GM12875 (cell line): ENCODE measurements at regions not wholly inside any gene's neighbourhood (a gene's known extent, or its start where the extent isn't known, plus 50 kb on each side); places are given as distances from the start of the nearest gene placed in this dataset.

Experiments used
- H3K4me3 ChIP-seq: one replicate; pipeline ENCODE4 v1.5.1; 2011; ENCODE audit warnings: low read depth, low read length, control low read depth
- TF ChIP-seq, protein P1 (sequence below): IDR thresholded peaks from 2 replicates; pipeline ENCODE4 v1.5.1; 2011; ENCODE audit warnings: low read depth, mild to moderate bottlenecking, control low read depth, inconsistent platforms, low read length, moderate library complexity, borderline replicate concordance; ENCODE audit not compliant: insufficient read depth

DNA sequence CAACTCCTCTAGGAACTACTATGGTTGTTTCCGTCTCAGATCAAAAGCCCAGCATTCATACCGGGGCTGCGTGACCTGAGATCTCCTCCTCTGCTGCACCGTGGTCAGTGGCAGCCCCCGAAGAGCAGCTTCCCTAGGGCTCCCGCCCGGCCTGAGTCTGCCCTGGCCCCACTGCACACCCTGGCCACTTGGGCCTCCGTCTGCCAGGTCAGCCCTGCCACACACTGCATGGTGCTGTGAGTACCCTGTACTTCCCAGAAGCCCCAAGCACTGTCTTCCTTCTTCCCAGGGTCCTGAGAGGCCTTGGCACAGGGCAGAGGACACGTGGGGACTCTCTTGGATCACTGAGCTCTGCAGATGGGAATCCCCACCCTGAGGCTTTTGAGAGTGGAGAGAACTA is 81.5 kb upstream of the GPC1 start:
- TF ChIP-seq, protein P1, sequence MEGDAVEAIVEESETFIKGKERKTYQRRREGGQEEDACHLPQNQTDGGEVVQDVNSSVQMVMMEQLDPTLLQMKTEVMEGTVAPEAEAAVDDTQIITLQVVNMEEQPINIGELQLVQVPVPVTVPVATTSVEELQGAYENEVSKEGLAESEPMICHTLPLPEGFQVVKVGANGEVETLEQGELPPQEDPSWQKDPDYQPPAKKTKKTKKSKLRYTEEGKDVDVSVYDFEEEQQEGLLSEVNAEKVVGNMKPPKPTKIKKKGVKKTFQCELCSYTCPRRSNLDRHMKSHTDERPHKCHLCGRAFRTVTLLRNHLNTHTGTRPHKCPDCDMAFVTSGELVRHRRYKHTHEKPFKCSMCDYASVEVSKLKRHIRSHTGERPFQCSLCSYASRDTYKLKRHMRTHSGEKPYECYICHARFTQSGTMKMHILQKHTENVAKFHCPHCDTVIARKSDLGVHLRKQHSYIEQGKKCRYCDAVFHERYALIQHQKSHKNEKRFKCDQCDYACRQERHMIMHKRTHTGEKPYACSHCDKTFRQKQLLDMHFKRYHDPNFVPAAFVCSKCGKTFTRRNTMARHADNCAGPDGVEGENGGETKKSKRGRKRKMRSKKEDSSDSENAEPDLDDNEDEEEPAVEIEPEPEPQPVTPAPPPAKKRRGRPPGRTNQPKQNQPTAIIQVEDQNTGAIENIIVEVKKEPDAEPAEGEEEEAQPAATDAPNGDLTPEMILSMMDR: no peak
- H3K4me3 ChIP-seq: no peak overlapping the region

DNA sequence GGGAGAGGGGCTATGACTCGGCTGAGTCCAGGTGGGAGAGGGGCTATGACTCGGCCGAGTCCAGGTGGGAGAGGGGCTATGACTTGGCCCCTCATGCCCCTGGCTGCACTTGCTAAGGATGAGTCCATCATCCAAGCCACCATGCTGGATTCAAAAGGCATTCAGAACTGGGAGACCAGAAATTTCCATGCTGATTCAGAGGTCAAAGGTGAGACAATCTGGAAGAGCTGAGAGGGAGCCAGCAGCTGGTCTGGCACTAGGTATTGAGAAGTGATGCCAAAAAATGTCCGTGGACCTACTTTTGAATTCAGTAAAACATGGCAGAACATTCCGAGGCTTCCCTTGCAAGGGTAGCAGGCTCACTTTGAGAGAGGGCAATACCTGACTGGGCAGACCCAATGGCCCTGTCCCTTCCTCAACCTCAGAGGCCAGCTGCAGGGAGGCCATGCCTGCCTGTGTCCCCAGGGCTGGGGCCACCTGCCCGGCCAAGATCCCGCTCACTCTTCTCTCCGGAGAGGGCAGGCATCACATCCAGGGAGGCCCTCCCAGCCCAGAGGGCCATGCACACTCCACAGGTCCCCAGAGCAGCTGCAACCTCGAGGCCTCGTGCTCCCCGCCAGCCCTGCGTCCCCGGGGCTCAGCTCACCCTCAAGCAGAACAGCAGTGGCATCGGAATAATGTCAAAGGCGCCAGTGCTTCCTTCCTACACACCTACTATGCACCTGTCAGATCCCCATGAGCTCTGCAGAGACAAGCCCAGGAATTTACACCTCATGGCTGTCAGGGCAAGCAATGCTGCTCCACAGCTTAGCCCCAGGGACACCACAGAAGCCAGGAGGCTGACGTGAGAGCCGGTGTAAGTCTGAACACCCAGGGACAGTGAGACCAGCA is 80.2 kb upstream of the GPC1 start:
- TF ChIP-seq, protein P1: no peak
- no peak overlapping the region for H3K4me3 ChIP-seq

DNA sequence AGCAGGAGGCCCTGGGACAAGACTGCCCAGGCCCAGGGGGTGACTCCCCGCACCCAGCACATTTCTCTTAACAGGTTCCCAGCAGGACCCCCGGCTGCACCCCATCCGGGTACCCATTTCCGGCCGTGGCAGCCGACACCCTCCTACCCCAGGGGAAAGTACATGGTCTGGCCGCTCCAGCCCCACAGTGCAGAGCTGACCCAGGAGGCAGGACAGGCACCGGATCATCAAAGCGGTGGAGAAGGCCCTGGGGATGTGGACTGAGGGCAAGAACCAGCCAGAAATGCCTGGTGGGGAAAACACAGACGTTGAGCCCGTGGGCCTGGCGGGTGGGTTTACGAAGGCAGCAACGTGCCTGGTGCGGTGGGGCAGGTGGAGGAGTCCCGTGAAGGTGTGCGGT is 79.5 kb upstream of the GPC1 start:
- no peak overlapping the region for H3K4me3 ChIP-seq
- TF ChIP-seq, protein P1: no peak

- TF ChIP-seq, protein P1: no peak
- H3K4me3 ChIP-seq: no peak overlapping the region
Measured at GRCh38 chr2:240356700-240357640, 78.5 kb upstream of the GPC1 start.

GRCh38 chr2:240357641-240358012 is 77.8 kb upstream of the GPC1 start:
- no peak overlapping the region for H3K4me3 ChIP-seq
- TF ChIP-seq, protein P1: no peak

DNA sequence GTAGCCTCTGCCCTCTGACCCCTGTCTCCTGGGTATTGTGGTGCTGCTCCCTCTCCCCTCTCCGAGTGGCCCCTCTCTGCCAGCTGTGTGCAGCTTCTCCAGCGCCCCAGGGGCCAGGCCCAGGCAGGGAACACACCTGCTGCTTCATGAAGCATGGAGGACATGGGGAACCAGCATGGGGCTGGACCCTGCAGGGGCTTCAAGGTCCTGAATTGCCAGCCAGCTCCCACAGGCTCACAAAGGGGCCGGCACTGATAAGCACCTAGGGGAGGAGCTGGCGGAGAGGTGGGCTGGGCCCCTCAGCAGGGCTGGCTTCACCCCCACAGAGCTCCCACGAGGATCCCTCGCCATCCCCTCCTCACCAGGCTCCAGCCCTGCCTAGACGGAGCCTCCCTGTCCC is 77.4 kb upstream of the GPC1 start:
- H3K4me3 ChIP-seq: no peak overlapping the region
- TF ChIP-seq, protein P1: no peak
